GM23338 (cell line): ENCODE measurements at regions not wholly inside any gene's neighbourhood (a gene's known extent, or its start where the extent isn't known, plus 50 kb on each side); places are given as distances from the start of the nearest gene placed in this dataset.

ENCODE experiments used
- CREB1 ChIP-seq: fragments of 250-450 bp; sonication (Bioruptor Pico); IDR thresholded peaks from 2 replicates; pipeline ENCODE4 v1.5.0; 2020; ENCODE audit warnings: low read depth, mild to moderate bottlenecking, moderate library complexity
- CTCF ChIP-seq, 2 experiments: fragments of 200-600 bp in 1 of 2; sonication (generic) in 1 of 2; conservative IDR thresholded peaks; 2 replicates each; pipeline versions ENCODE4 v1.5.1 to v1.6.1; 2016 to 2017; ENCODE audit warnings: antibody characterized with exemption in 2 of 2, low read depth in 2 of 2, mild to moderate bottlenecking in 2 of 2, moderate library complexity in 1 of 2
- EZH2 ChIP-seq: fragments of 200-600 bp; sonication (generic); IDR thresholded peaks from one replicate; pipeline ENCODE4 v1.8.0; 2017; ENCODE audit warnings: antibody characterized with exemption, mild to moderate bottlenecking, low read depth; ENCODE audit not compliant: unreplicated experiment
- EZH2phosphoT487 ChIP-seq: fragments of 200-600 bp; sonication (generic); IDR thresholded peaks from one replicate; pipeline ENCODE4 v1.8.1; 2018; ENCODE audit warnings: antibody characterized with exemption; ENCODE audit not compliant: unreplicated experiment
- JUNB ChIP-seq: IDR thresholded peaks from one replicate; pipeline ENCODE4 v1.6.1; 2016; ENCODE audit warnings: antibody characterized with exemption; ENCODE audit not compliant: unreplicated experiment
- NANOG ChIP-seq: IDR thresholded peaks from 2 replicates; pipeline ENCODE4 v1.6.1; 2016; ENCODE audit warnings: antibody characterized with exemption, borderline replicate concordance
- POLR2AphosphoS5 ChIP-seq: IDR thresholded peaks from 2 replicates; pipeline ENCODE4 v1.6.1; 2016; ENCODE audit warnings: antibody characterized with exemption, low read depth
- REST ChIP-seq: IDR thresholded peaks from one replicate; pipeline ENCODE4 v1.6.1; 2018; ENCODE audit warnings: antibody characterized with exemption; ENCODE audit not compliant: unreplicated experiment

GRCh38 chrX:82816001-82816400 is 692.1 kb upstream of the POU3F4 start:
- TF ChIP-seq CTCF (conservative IDR thresholded peaks at IDR 0.05; ENCODE audit: low read depth in 2 of 2) = no peak
- no peak for TF ChIP-seq POLR2AphosphoS5
- TF ChIP-seq EZH2 = no peak
- TF ChIP-seq EZH2phosphoT487 = no peak
- no peak for TF ChIP-seq REST
- TF ChIP-seq CREB1 (CRISPR knock-in tag) = no peak
- no peak for TF ChIP-seq JUNB
- no peak for TF ChIP-seq NANOG
